Uterus (tissue), 2 donors: ENCODE measurements at regions not wholly inside any gene's neighbourhood (a gene's known extent, or its start where the extent isn't known, plus 50 kb on each side); places are given as distances from the start of the nearest gene placed in this dataset.

Experiments
- CTCF ChIP-seq, 4 experiments: fragments of 200-600 bp in 2 of 4; fragments of 450-650 bp in 2 of 4; sonication (generic) in 2 of 4; IDR thresholded peaks; one replicate each; pipeline ENCODE4 v1.5.1; 2016 to 2019; ENCODE audit warnings: antibody characterized with exemption in 4 of 4, mild to moderate bottlenecking in 2 of 4, moderate library complexity in 1 of 4
- POLR2A ChIP-seq, 2 donors: fragments of 450-650 bp; IDR thresholded peaks; one replicate each; pipeline ENCODE4 v1.6.1; 2016; ENCODE audit warnings: antibody characterized with exemption in 2 of 2, mild to moderate bottlenecking in 1 of 2, moderate library complexity in 1 of 2

GRCh38 chr19:56953470-56953869 is 112.9 kb upstream of the PEG3 start:
- TF ChIP-seq CTCF (IDR thresholded peaks at IDR 0.05) (no peak), POLR2A (IDR thresholded peaks at IDR 0.05) (no peak)
